Gastrocnemius medialis (tissue), 4 donors: ENCODE measurements at regions not wholly inside any gene's neighbourhood (a gene's known extent, or its start where the extent isn't known, plus 50 kb on each side); places are given as distances from the start of the nearest gene placed in this dataset.

Experiments
- CTCF ChIP-seq, 5 experiments: fragments of 450-650 bp in 3 of 5; fragments of 200-600 bp in 2 of 5; sonication (generic) in 2 of 5; IDR thresholded peaks in 4 of 5; conservative IDR thresholded peaks in 1 of 5; 1 replicate in 4 of 5; 2 replicates in 1 of 5; pipeline ENCODE4 v1.5.1; 2016 to 2019; ENCODE audit warnings: antibody characterized with exemption in 5 of 5, mild to moderate bottlenecking in 3 of 5, moderate library complexity in 3 of 5
- POLR2A ChIP-seq, 2 donors: fragments of 450-650 bp; IDR thresholded peaks; one replicate each; pipeline ENCODE4 v1.6.1; 2017; ENCODE audit warnings: antibody characterized with exemption in 2 of 2, mild to moderate bottlenecking in 2 of 2, moderate library complexity in 2 of 2

- TF ChIP-seq POLR2A (IDR thresholded peaks at IDR 0.05): no peak
- TF ChIP-seq CTCF (IDR thresholded peaks at IDR 0.05 in 4 of 5, conservative IDR thresholded peaks at IDR 0.05 in 1 of 5): no peak
These were observed 59.9 kb downstream of the UBQLN2 start for GRCh38 chrX:56623316-56623715.
